ENCODE measurements at regions not wholly inside any gene's neighbourhood (a gene's known extent, or its start where the extent isn't known, plus 50 kb on each side); places are given as distances from the start of the nearest gene placed in this dataset.

GRCh38 chr5:101440173-101440572, 537.1 kb upstream of the ST8SIA4 start:
- Histone ChIP-seq H3K4me2 (ENCODE audit: unreplicated experiment) (no peak overlapping the region), H3K4me1 (ENCODE audit: insufficient read depth) (no peaks in the 10 kb centered on the region), H3K9ac (no peak overlapping the region), H3K36me3 (ENCODE audit: low read depth) (no peaks in the 10 kb centered on the region), H3K9me2 (ENCODE audit: insufficient read depth) (no peaks in the 10 kb centered on the region), H3K9me3 (ENCODE audit: low read depth) (no peaks in the 10 kb centered on the region), H3K79me2 (ENCODE audit: insufficient read depth) (no peaks in the 10 kb centered on the region), H3K4me3 (no peak overlapping the region), H4K20me1 (ENCODE audit: insufficient read depth) (no peaks in the 10 kb centered on the region), H3F3A (ENCODE audit: insufficient read depth) (no peaks in the 10 kb centered on the region), H2AFZ (0 out of 2 replicates have a peak overlapping the region, but pooled peaks have one; percentile 24), H3K27ac (no peak overlapping the region), H3K27me3 (replicated peaks; ENCODE audit: insufficient read depth) (no peaks in the 10 kb centered on the region)
- 79% methylated on average over 2 of the region's 2 CpGs for WGBS, 2 experiments (ENCODE audit: low coverage in 1 of 2, low lambda C conversion rate in 2 of 2, missing lambda C conversion rate in 2 of 2)
- in situ Hi-C loops (cut with MboI), result no loop called here
- TF ChIP-seq EZH2phosphoT487 (IDR thresholded peaks at IDR 0.05; ENCODE audit: insufficient read depth, low read depth) (no peak), EZH2 (IDR thresholded peaks at IDR 0.05; ENCODE audit: insufficient read depth, poor library complexity, severe bottlenecking) (no peak)
- no peak for DNase-seq

GRCh38 chr5:101437351-101437750, 534.3 kb upstream of the ST8SIA4 start:
- no peaks in the 10 kb centered on the region for H4K20me1 ChIP-seq (ENCODE audit: insufficient read depth)
- no peaks in the 10 kb centered on the region for H3K36me3 ChIP-seq (ENCODE audit: low read depth)
- in situ Hi-C loops (cut with MboI), result no loop called here
- 0 out of 2 replicates have a peak overlapping the region, but pooled peaks have one; percentile 19 for H2AFZ ChIP-seq
- H3K27ac ChIP-seq, result no peak overlapping the region
- no peaks in the 10 kb centered on the region for H3F3A ChIP-seq (ENCODE audit: insufficient read depth)
- H3K27me3 ChIP-seq (replicated peaks; ENCODE audit: insufficient read depth), result no peaks in the 10 kb centered on the region
- H3K4me2 ChIP-seq (ENCODE audit: unreplicated experiment), result no peak overlapping the region
- TF ChIP-seq EZH2phosphoT487 (IDR thresholded peaks at IDR 0.05; ENCODE audit: insufficient read depth, low read depth) (no peak), EZH2 (IDR thresholded peaks at IDR 0.05; ENCODE audit: insufficient read depth, poor library complexity, severe bottlenecking) (no peak)
- H3K9ac ChIP-seq, result no peak overlapping the region
- H3K4me3 ChIP-seq, result no peak overlapping the region
- no peaks in the 10 kb centered on the region for H3K9me2 ChIP-seq (ENCODE audit: insufficient read depth)
- H3K9me3 ChIP-seq (ENCODE audit: low read depth), result no peaks in the 10 kb centered on the region
- no peaks in the 10 kb centered on the region for H3K79me2 ChIP-seq (ENCODE audit: insufficient read depth)
- no peaks in the 10 kb centered on the region for H3K4me1 ChIP-seq (ENCODE audit: insufficient read depth)
- 74 to 75% methylated on average over 2 of the region's 2 CpGs for WGBS, 2 experiments (ENCODE audit: low coverage in 1 of 2, low lambda C conversion rate in 2 of 2, missing lambda C conversion rate in 2 of 2)
- no peak for DNase-seq

GRCh38 chr5:101435768-101436167, 532.7 kb upstream of the ST8SIA4 start:
- H3F3A ChIP-seq (ENCODE audit: insufficient read depth), result no peaks in the 10 kb centered on the region
- WGBS, 2 experiments (ENCODE audit: low coverage in 1 of 2, low lambda C conversion rate in 2 of 2, missing lambda C conversion rate in 2 of 2), result 61 to 67% methylated on average over 2 of the region's 2 CpGs
- H3K27me3 ChIP-seq (replicated peaks; ENCODE audit: insufficient read depth), result no peaks in the 10 kb centered on the region
- H3K9me2 ChIP-seq (ENCODE audit: insufficient read depth), result no peaks in the 10 kb centered on the region
- in situ Hi-C loops (cut with MboI), result no loop called here
- H4K20me1 ChIP-seq (ENCODE audit: insufficient read depth), result no peaks in the 10 kb centered on the region
- H3K36me3 ChIP-seq (ENCODE audit: low read depth), result no peaks in the 10 kb centered on the region
- no peak overlapping the region for H3K4me3 ChIP-seq
- H2AFZ ChIP-seq, result peak overlapping the region; percentile 60
- H3K4me1 ChIP-seq (ENCODE audit: insufficient read depth), result 0 out of 2 replicates have a peak, but pooled peaks cover 4% of the 10 kb centered on the region
- DNase-seq, result no peak
- no peak overlapping the region for H3K27ac ChIP-seq
- no peaks in the 10 kb centered on the region for H3K79me2 ChIP-seq (ENCODE audit: insufficient read depth)
- no peaks in the 10 kb centered on the region for H3K9me3 ChIP-seq (ENCODE audit: low read depth)
- no peak overlapping the region for H3K4me2 ChIP-seq (ENCODE audit: unreplicated experiment)
- no peak overlapping the region for H3K9ac ChIP-seq
- TF ChIP-seq EZH2phosphoT487 (IDR thresholded peaks at IDR 0.05; ENCODE audit: insufficient read depth, low read depth), result no peak
- TF ChIP-seq EZH2 (IDR thresholded peaks at IDR 0.05; ENCODE audit: insufficient read depth, poor library complexity, severe bottlenecking), result no peak

- peaks cover 8% of the 10 kb centered on the region; the same call in 1 of the 2 replicates for H3F3A ChIP-seq (ENCODE audit: insufficient read depth)
- no peaks in the 10 kb centered on the region; the same call in 1 of the 2 replicates for H3K9me2 ChIP-seq (ENCODE audit: insufficient read depth)
- no peak for DNase-seq
- H3K27ac ChIP-seq, result no peak overlapping the region
- no peak overlapping the region for H3K9ac ChIP-seq
- H3K79me2 ChIP-seq (ENCODE audit: insufficient read depth), result no peaks in the 10 kb centered on the region
- 50 to 69% methylated on average over 1 of the region's 1 CpG for WGBS, 2 experiments (ENCODE audit: low coverage in 1 of 2, low lambda C conversion rate in 2 of 2, missing lambda C conversion rate in 2 of 2)
- TF ChIP-seq EZH2 (IDR thresholded peaks at IDR 0.05; ENCODE audit: insufficient read depth, poor library complexity, severe bottlenecking) (no peak), EZH2phosphoT487 (IDR thresholded peaks at IDR 0.05; ENCODE audit: insufficient read depth, low read depth) (no peak)
- H3K27me3 ChIP-seq (replicated peaks; ENCODE audit: insufficient read depth), result no peaks in the 10 kb centered on the region
- H3K4me2 ChIP-seq (ENCODE audit: unreplicated experiment), result no peak overlapping the region
- no peaks in the 10 kb centered on the region for H4K20me1 ChIP-seq (ENCODE audit: insufficient read depth)
- no peaks in the 10 kb centered on the region for H3K36me3 ChIP-seq (ENCODE audit: low read depth)
- H3K4me3 ChIP-seq, result no peak overlapping the region
- peaks cover 30% of the 10 kb centered on the region for H3K4me1 ChIP-seq (ENCODE audit: insufficient read depth)
- in situ Hi-C loops (cut with MboI), result no loop called here
- no peaks in the 10 kb centered on the region for H3K9me3 ChIP-seq (ENCODE audit: low read depth)
- H2AFZ ChIP-seq, result peak overlapping the region; percentile 50; the same call in 1 of the 2 replicates
These were observed 528.1 kb upstream of the ST8SIA4 start for GRCh38 chr5:101431201-101431600.

- WGBS, 2 experiments (ENCODE audit: low coverage in 1 of 2, low lambda C conversion rate in 2 of 2, missing lambda C conversion rate in 2 of 2), result 95 to 98% methylated on average over 2 of the region's 2 CpGs
These were observed 527.5 kb upstream of the ST8SIA4 start for GRCh38 chr5:101430551-101430950.

More at GRCh38 chr5:101430551-101430950, 527.5 kb upstream of the ST8SIA4 start:
- Histone ChIP-seq H4K20me1 (ENCODE audit: insufficient read depth) (no peaks in the 10 kb centered on the region), H3F3A (ENCODE audit: insufficient read depth) (peaks cover 12% of the 10 kb centered on the region), H2AFZ (no peak overlapping the region), H3K4me2 (ENCODE audit: unreplicated experiment) (no peak overlapping the region), H3K9ac (no peak overlapping the region), H3K9me3 (ENCODE audit: low read depth) (no peaks in the 10 kb centered on the region), H3K9me2 (ENCODE audit: insufficient read depth) (no peaks in the 10 kb centered on the region; the same call in 1 of the 2 replicates), H3K4me3 (no peak overlapping the region), H3K79me2 (ENCODE audit: insufficient read depth) (no peaks in the 10 kb centered on the region), H3K27me3 (replicated peaks; ENCODE audit: insufficient read depth) (no peaks in the 10 kb centered on the region), H3K36me3 (ENCODE audit: low read depth) (no peaks in the 10 kb centered on the region), H3K27ac (no peak overlapping the region), H3K4me1 (ENCODE audit: insufficient read depth) (peaks cover 37% of the 10 kb centered on the region)
- in situ Hi-C loops (cut with MboI), result no loop called here
- TF ChIP-seq EZH2 (IDR thresholded peaks at IDR 0.05; ENCODE audit: insufficient read depth, poor library complexity, severe bottlenecking), result no peak
- no peak for TF ChIP-seq EZH2phosphoT487 (IDR thresholded peaks at IDR 0.05; ENCODE audit: insufficient read depth, low read depth)
- DNase-seq, result no peak

Measured in GM23248 (cell line).